Muscle layer of colon (tissue), 2 donors: ENCODE measurements at regions not wholly inside any gene's neighbourhood (a gene's known extent, or its start where the extent isn't known, plus 50 kb on each side); places are given as distances from the start of the nearest gene placed in this dataset.
"Not testable (repeated sequence)": the region's sequence is repeated elsewhere in the genome, so short reads cannot be mapped to it uniquely, and the experiment has no call there.

Experiments
- H3K27ac ChIP-seq: one replicate; pipeline ENCODE4 v1.7.0; 2013; ENCODE audit warnings: low read depth, mild to moderate bottlenecking, low read length, moderate library complexity
- H3K27me3 ChIP-seq, 2 donors: one replicate each; pipeline ENCODE4 v1.7.0; 2013; ENCODE audit warnings: low read length in 2 of 2, mild to moderate bottlenecking in 2 of 2; ENCODE audit not compliant: insufficient read depth in 2 of 2, control insufficient read depth in 1 of 2
- H3K36me3 ChIP-seq: one replicate; pipeline ENCODE4 v1.7.0; 2013; ENCODE audit warnings: mild to moderate bottlenecking, low read length; ENCODE audit not compliant: insufficient read depth
- H3K4me1 ChIP-seq: one replicate; pipeline ENCODE4 v1.7.0; 2013; ENCODE audit warnings: mild to moderate bottlenecking, low read length; ENCODE audit not compliant: insufficient read depth
- H3K4me3 ChIP-seq, 2 donors: one replicate each; pipeline ENCODE4 v1.7.0; 2013; ENCODE audit warnings: low read length in 2 of 2, low read depth in 1 of 2, mild to moderate bottlenecking in 1 of 2, moderate library complexity in 1 of 2
- H3K9ac ChIP-seq: one replicate; pipeline ENCODE4 v1.7.0; 2013; ENCODE audit warnings: low read length
- H3K9me3 ChIP-seq: one replicate; pipeline ENCODE4 v1.7.0; 2013; ENCODE audit warnings: mild to moderate bottlenecking, low read length
- donor health status: abdominal sarcoma.
- donor health status: Adenocarcinoma of cecum.

- Histone ChIP-seq H3K9ac (no peak overlapping the region), H3K27me3 (no peaks in the 10 kb centered on the region), H3K27ac (no peak overlapping the region), H3K36me3 (no peaks in the 10 kb centered on the region), H3K9me3 (no peaks in the 10 kb centered on the region), H3K4me1 (no peaks in the 10 kb centered on the region), H3K4me3 (no peak overlapping the region)
Measured at GRCh38 chr12:27133022-27133590, 50.7 kb upstream of the C12orf71 start.

GRCh38 chr12:27140478-27140969, 58.1 kb upstream of the C12orf71 start:
- Histone ChIP-seq H3K9ac (no peak overlapping the region), H3K27me3 (no peaks in the 10 kb centered on the region), H3K36me3 (no peaks in the 10 kb centered on the region), H3K27ac (no peak overlapping the region), H3K9me3 (no peaks in the 10 kb centered on the region), H3K4me3 (no peak overlapping the region), H3K4me1 (no peaks in the 10 kb centered on the region)

- Histone ChIP-seq H3K9me3 (no peaks in the 10 kb centered on the region), H3K27ac (no peak overlapping the region), H3K9ac (no peak overlapping the region), H3K27me3 (no peaks in the 10 kb centered on the region), H3K4me1 (no peaks in the 10 kb centered on the region), H3K36me3 (no peaks in the 10 kb centered on the region), H3K4me3 (no peak overlapping the region)
Measured at GRCh38 chr12:27142101-27142721, 59.8 kb upstream of the C12orf71 start.

- no peaks in the 10 kb centered on the region for H3K9me3 ChIP-seq
- no peaks in the 10 kb centered on the region for H3K27me3 ChIP-seq
- H3K9ac ChIP-seq: no peak overlapping the region
- H3K36me3 ChIP-seq: no peaks in the 10 kb centered on the region
- peak overlapping the region; percentile 19 for H3K27ac ChIP-seq
- H3K4me3 ChIP-seq: no peak overlapping the region
- no peaks in the 10 kb centered on the region for H3K4me1 ChIP-seq
Measured at GRCh38 chr12:27143256-27144069, 61.1 kb upstream of the C12orf71 start.

GRCh38 chr12:27145725-27146124, 63.3 kb upstream of the C12orf71 start:
- H3K4me3 ChIP-seq, H3K4me1 ChIP-seq, H3K9ac ChIP-seq, H3K27me3 ChIP-seq, H3K27ac ChIP-seq, H3K36me3 ChIP-seq, H3K9me3 ChIP-seq: not testable (repeated sequence)

- no peaks in the 10 kb centered on the region for H3K27me3 ChIP-seq
- H3K36me3 ChIP-seq: no peaks in the 10 kb centered on the region
- no peak overlapping the region for H3K27ac ChIP-seq
- no peak overlapping the region for H3K4me3 ChIP-seq
- H3K9me3 ChIP-seq: no peaks in the 10 kb centered on the region
- no peaks in the 10 kb centered on the region for H3K4me1 ChIP-seq
- no peak overlapping the region for H3K9ac ChIP-seq
Measured at GRCh38 chr12:27148373-27148772, 66.0 kb upstream of the C12orf71 start.

- no peaks in the 10 kb centered on the region for H3K27me3 ChIP-seq
- H3K9ac ChIP-seq: no peak overlapping the region
- no peaks in the 10 kb centered on the region for H3K36me3 ChIP-seq
- H3K9me3 ChIP-seq: no peaks in the 10 kb centered on the region
- H3K4me3 ChIP-seq: no peak overlapping the region
- H3K4me1 ChIP-seq: no peaks in the 10 kb centered on the region
- no peak overlapping the region for H3K27ac ChIP-seq
Measured at GRCh38 chr12:27148791-27149190, 66.4 kb upstream of the C12orf71 start.

GRCh38 chr12:27151479-27151878, 69.1 kb upstream of the C12orf71 start:
- no peak overlapping the region for H3K9ac ChIP-seq
- H3K9me3 ChIP-seq: no peaks in the 10 kb centered on the region
- H3K27ac ChIP-seq: no peak overlapping the region

GRCh38 chr12:27158297-27158696, 75.9 kb upstream of the C12orf71 start:
- Histone ChIP-seq H3K27me3 (no peaks in the 10 kb centered on the region), H3K9me3 (no peaks in the 10 kb centered on the region), H3K4me3 (no peak overlapping the region), H3K27ac (no peak overlapping the region), H3K36me3 (no peaks in the 10 kb centered on the region), H3K4me1 (no peaks in the 10 kb centered on the region), H3K9ac (no peak overlapping the region)

More at GRCh38 chr12:27151479-27151878, 69.1 kb upstream of the C12orf71 start:
- H3K36me3 ChIP-seq: no peaks in the 10 kb centered on the region
- H3K27me3 ChIP-seq: no peaks in the 10 kb centered on the region
- no peaks in the 10 kb centered on the region for H3K4me1 ChIP-seq
- no peak overlapping the region for H3K4me3 ChIP-seq

- no peak overlapping the region for H3K9ac ChIP-seq
- no peaks in the 10 kb centered on the region for H3K27me3 ChIP-seq
- no peak overlapping the region for H3K4me3 ChIP-seq
- no peaks in the 10 kb centered on the region for H3K9me3 ChIP-seq
- no peaks in the 10 kb centered on the region for H3K4me1 ChIP-seq
- no peak overlapping the region for H3K27ac ChIP-seq
- H3K36me3 ChIP-seq: no peaks in the 10 kb centered on the region
Measured at GRCh38 chr12:27161458-27162228, 79.3 kb upstream of the C12orf71 start.

GRCh38 chr12:27162229-27162537, 79.8 kb upstream of the C12orf71 start:
- Histone ChIP-seq H3K27ac (no peak overlapping the region), H3K27me3 (no peaks in the 10 kb centered on the region), H3K9ac (no peak overlapping the region)

More at GRCh38 chr12:27162229-27162537, 79.8 kb upstream of the C12orf71 start:
- no peaks in the 10 kb centered on the region for H3K36me3 ChIP-seq
- H3K4me1 ChIP-seq: no peaks in the 10 kb centered on the region
- H3K9me3 ChIP-seq: no peaks in the 10 kb centered on the region
- H3K4me3 ChIP-seq: no peak overlapping the region
